ENCODE measurements at regions not wholly inside any gene's neighbourhood (a gene's known extent, or its start where the extent isn't known, plus 50 kb on each side); places are given as distances from the start of the nearest gene placed in this dataset.
A peak's percentile ranks its signal among the peaks of the same experiment; 100 is the strongest.

DNA sequence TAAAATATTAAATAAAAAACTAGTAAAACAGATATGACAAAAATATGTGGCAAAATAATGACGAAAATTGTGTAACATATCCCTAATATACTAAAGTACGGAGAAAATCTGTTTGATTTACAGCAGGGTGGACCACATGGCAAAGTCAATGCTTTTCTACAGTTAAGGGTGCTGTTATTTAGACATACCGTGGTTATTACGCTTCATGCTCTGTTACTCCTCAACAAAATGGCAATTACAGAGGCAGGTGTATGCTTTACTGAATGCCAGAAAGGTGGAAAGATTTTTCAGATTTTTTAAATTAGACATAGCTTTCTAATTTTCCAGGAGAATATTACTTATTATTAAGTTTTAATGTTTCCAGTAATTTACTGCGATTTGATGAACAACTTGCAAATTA, 343.9 kb upstream of the DPYD start:
- intact Hi-C loops (cut with micrococcal nuclease) = loop anchor here (10.0 kb wide), 1 partner anchor 180 kb away; no protein-coding TSS in a partner anchor
- Histone ChIP-seq H3K27ac (ENCODE audit: low read length) (no peak overlapping the region), H3K36me3 (ENCODE audit: low read depth, low read length) (no peaks in the 10 kb centered on the region), H3K4me1 (ENCODE audit: insufficient read depth, low read length) (peaks cover 12% of the 10 kb centered on the region), H3K9me3 (ENCODE audit: low read length) (no peaks in the 10 kb centered on the region), H3K9me2 (replicated peaks; ENCODE audit: low read length) (no peaks in the 10 kb centered on the region), H3K4me2 (ENCODE audit: low read length) (no peak overlapping the region), H2AFZ (ENCODE audit: low read length) (no peak overlapping the region), H3F3A (ENCODE audit: low read length, unreplicated experiment) (no peaks in the 10 kb centered on the region), H3K79me2 (ENCODE audit: low read length) (no peaks in the 10 kb centered on the region), H3K27me3 (ENCODE audit: low read length) (no peaks in the 10 kb centered on the region), H3K9ac (ENCODE audit: low read length) (no peak overlapping the region), H3K4me3 (ENCODE audit: low read length) (no peak overlapping the region), H4K20me1 (ENCODE audit: low read length) (no peaks in the 10 kb centered on the region)
- TF ChIP-seq EZH2phosphoT487 (IDR thresholded peaks at IDR 0.05; ENCODE audit: borderline replicate concordance, low read length) = no peak
- ChIA-PET POLR2A (ENCODE audit: unreplicated experiment) (no interaction called here), CTCF (interaction anchor here (0.6 kb wide), 1 partner anchor 219 kb away, joined by 3 read pairs; no protein-coding TSS in a partner anchor)
- no peak for ATAC-seq
- no peak for DNase-seq
- BruUV-seq (replicated peaks) = no TSS peak

GRCh38 chr1:98260839-98261238, 340.0 kb upstream of the DPYD start:
- intact Hi-C loops (cut with micrococcal nuclease) = loop anchor here (10.0 kb wide), 1 partner anchor 176 kb away; no protein-coding TSS in a partner anchor
- CTCF ChIA-PET = no interaction called here

DNA sequence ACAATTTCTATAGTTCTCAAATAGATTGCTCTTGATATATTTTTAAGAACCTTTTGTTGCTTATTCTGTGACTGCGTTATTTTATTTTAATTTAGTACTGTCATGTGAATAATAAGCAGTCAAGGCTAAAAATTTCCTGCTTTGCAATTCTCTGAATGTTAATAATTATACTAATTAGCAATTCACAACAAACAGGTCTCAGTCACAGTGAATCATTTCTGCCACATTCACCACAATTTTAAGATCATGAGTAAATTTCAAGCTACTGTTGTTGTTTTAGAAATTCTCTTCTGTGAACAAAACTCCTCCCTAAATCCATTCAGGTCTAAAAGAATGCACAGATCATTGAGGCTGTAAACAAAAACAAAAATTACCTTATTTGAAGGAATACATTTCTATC, 339.6 kb upstream of the DPYD start:
- H3K4me3 ChIP-seq (ENCODE audit: low read length) = no peak overlapping the region

More at GRCh38 chr1:98260839-98261238, 340.0 kb upstream of the DPYD start:
- ATAC-seq (no peak), DNase-seq (no peak)
- Histone ChIP-seq H3K4me2 (ENCODE audit: low read length) (no peak overlapping the region), H3K36me3 (ENCODE audit: low read depth, low read length) (no peaks in the 10 kb centered on the region), H3K79me2 (ENCODE audit: low read length) (no peaks in the 10 kb centered on the region), H3K27me3 (ENCODE audit: low read length) (no peaks in the 10 kb centered on the region), H3K9me2 (replicated peaks; ENCODE audit: low read length) (no peaks in the 10 kb centered on the region), H3K4me1 (ENCODE audit: insufficient read depth, low read length) (peaks cover 12% of the 10 kb centered on the region), H3K9ac (ENCODE audit: low read length) (no peak overlapping the region), H3K9me3 (ENCODE audit: low read length) (no peaks in the 10 kb centered on the region), H3K27ac (ENCODE audit: low read length) (no peak overlapping the region), H3F3A (ENCODE audit: low read length, unreplicated experiment) (no peaks in the 10 kb centered on the region), H4K20me1 (ENCODE audit: low read length) (no peaks in the 10 kb centered on the region), H3K4me3 (ENCODE audit: low read length) (no peak overlapping the region), H2AFZ (ENCODE audit: low read length) (no peak overlapping the region)
- TF ChIP-seq CTCF (conservative IDR thresholded peaks at IDR 0.05; ENCODE audit: low read depth, low read length) (0 out of 2 replicates have a peak, but pooled peaks have one; percentile 22), EZH2 (IDR thresholded peaks at IDR 0.05; ENCODE audit: low read length, unreplicated experiment) (no peak), EZH2phosphoT487 (IDR thresholded peaks at IDR 0.05; ENCODE audit: borderline replicate concordance, low read length) (no peak)
- POLR2A ChIA-PET (ENCODE audit: unreplicated experiment) = no interaction called here
- BruUV-seq (replicated peaks) = no TSS peak

More for the DNA sequence above, 339.6 kb upstream of the DPYD start:
- no peak for ATAC-seq
- Histone ChIP-seq H3K9me2 (replicated peaks; ENCODE audit: low read length) (no peaks in the 10 kb centered on the region), H2AFZ (ENCODE audit: low read length) (no peak overlapping the region), H3K27me3 (ENCODE audit: low read length) (no peaks in the 10 kb centered on the region), H3F3A (ENCODE audit: low read length, unreplicated experiment) (no peaks in the 10 kb centered on the region), H3K9me3 (ENCODE audit: low read length) (no peaks in the 10 kb centered on the region), H4K20me1 (ENCODE audit: low read length) (no peaks in the 10 kb centered on the region), H3K36me3 (ENCODE audit: low read depth, low read length) (no peaks in the 10 kb centered on the region), H3K9ac (ENCODE audit: low read length) (no peak overlapping the region), H3K27ac (ENCODE audit: low read length) (no peak overlapping the region), H3K4me2 (ENCODE audit: low read length) (no peak overlapping the region), H3K4me1 (ENCODE audit: insufficient read depth, low read length) (peaks cover 12% of the 10 kb centered on the region), H3K79me2 (ENCODE audit: low read length) (no peaks in the 10 kb centered on the region)
- DNase-seq = no peak
- ChIA-PET CTCF (no interaction called here), POLR2A (ENCODE audit: unreplicated experiment) (no interaction called here)
- no TSS peak for BruUV-seq (replicated peaks)
- intact Hi-C loops (cut with micrococcal nuclease) = loop anchor here (10.0 kb wide), 1 partner anchor 176 kb away; no protein-coding TSS in a partner anchor
- no peak for TF ChIP-seq CTCF (conservative IDR thresholded peaks at IDR 0.05; ENCODE audit: low read depth, low read length)
- TF ChIP-seq EZH2 (IDR thresholded peaks at IDR 0.05; ENCODE audit: low read length, unreplicated experiment) = no peak
- no peak for TF ChIP-seq EZH2phosphoT487 (IDR thresholded peaks at IDR 0.05; ENCODE audit: borderline replicate concordance, low read length)
